GM23248 (cell line): ENCODE measurements at regions not wholly inside any gene's neighbourhood (a gene's known extent, or its start where the extent isn't known, plus 50 kb on each side); places are given as distances from the start of the nearest gene placed in this dataset.

Source experiments
- EZH2 ChIP-seq: fragments of 200-600 bp; sonication (generic); IDR thresholded peaks from 2 replicates; pipeline ENCODE4 v1.6.1; 2018; ENCODE audit warnings: antibody characterized with exemption, mild to moderate bottlenecking; ENCODE audit not compliant: insufficient read depth, poor library complexity, severe bottlenecking
- EZH2phosphoT487 ChIP-seq: fragments of 200-600 bp; sonication (generic); IDR thresholded peaks from 2 replicates; pipeline ENCODE4 v1.6.1; 2018; ENCODE audit warnings: antibody characterized with exemption, moderate library complexity, mild to moderate bottlenecking, low read depth; ENCODE audit not compliant: insufficient read depth

GRCh38 chrX:3450881-3451570, 104.6 kb upstream of the MXRA5 start:
- TF ChIP-seq EZH2 (no peak), EZH2phosphoT487 (no peak)
